NB4 (cell line): ENCODE measurements at regions not wholly inside any gene's neighbourhood (a gene's known extent, or its start where the extent isn't known, plus 50 kb on each side); places are given as distances from the start of the nearest gene placed in this dataset.

Experiments
- DNase-seq: peaks from one replicate; pipeline ENCODE4 v3.0.0; 2010; ENCODE audit warnings: low read depth
- H3K4me3 ChIP-seq: one replicate; pipeline ENCODE4 v1.5.1; 2011; ENCODE audit warnings: mild to moderate bottlenecking, low read depth, low read length, moderate library complexity
- MAX ChIP-seq: IDR thresholded peaks from 2 replicates; pipeline ENCODE4 v1.6.1; 2011; ENCODE audit warnings: low read depth, low read length
- MYC ChIP-seq: IDR thresholded peaks from 2 replicates; pipeline ENCODE4 v1.6.1; 2011; ENCODE audit warnings: low read depth, low read length
- POLR2A ChIP-seq: IDR thresholded peaks from 2 replicates; pipeline ENCODE4 v1.6.1; 2011; ENCODE audit warnings: mild to moderate bottlenecking; ENCODE audit not compliant: insufficient read length; ENCODE audit errors: extremely low read depth
- TF ChIP-seq, protein P1 (sequence below): IDR thresholded peaks from one replicate; pipeline ENCODE4 v1.5.1; 2012; ENCODE audit warnings: low read depth, low read length

DNA sequence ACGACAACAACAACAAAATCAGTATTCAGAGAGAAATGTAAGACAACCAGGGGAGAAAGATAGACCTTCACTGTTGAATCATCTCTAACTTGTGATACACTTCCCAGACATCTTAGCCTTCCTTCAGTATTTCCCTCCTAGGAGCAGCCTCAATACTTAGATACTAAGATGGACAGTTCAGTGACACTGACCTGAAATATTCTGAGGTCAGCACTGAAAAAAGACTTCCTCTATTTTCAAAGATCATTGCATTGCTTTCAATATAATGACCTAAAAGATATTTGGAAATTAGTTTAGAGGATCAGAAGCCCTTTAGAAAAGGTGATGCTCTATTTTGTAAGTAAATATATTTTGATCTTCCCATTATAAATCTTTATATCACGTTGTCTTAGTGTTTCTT lies 101.0 kb downstream of the MRPL39 start:
- no peak for DNase-seq
- H3K4me3 ChIP-seq = no peak overlapping the region
- TF ChIP-seq, protein P1, sequence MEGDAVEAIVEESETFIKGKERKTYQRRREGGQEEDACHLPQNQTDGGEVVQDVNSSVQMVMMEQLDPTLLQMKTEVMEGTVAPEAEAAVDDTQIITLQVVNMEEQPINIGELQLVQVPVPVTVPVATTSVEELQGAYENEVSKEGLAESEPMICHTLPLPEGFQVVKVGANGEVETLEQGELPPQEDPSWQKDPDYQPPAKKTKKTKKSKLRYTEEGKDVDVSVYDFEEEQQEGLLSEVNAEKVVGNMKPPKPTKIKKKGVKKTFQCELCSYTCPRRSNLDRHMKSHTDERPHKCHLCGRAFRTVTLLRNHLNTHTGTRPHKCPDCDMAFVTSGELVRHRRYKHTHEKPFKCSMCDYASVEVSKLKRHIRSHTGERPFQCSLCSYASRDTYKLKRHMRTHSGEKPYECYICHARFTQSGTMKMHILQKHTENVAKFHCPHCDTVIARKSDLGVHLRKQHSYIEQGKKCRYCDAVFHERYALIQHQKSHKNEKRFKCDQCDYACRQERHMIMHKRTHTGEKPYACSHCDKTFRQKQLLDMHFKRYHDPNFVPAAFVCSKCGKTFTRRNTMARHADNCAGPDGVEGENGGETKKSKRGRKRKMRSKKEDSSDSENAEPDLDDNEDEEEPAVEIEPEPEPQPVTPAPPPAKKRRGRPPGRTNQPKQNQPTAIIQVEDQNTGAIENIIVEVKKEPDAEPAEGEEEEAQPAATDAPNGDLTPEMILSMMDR = no peak
- TF ChIP-seq POLR2A (no peak), MAX (no peak), MYC (no peak)

- TF ChIP-seq MAX (no peak), MYC (no peak), POLR2A (no peak)
- TF ChIP-seq, protein P1 = no peak
- no peak overlapping the region for H3K4me3 ChIP-seq
- DNase-seq = no peak
Observed at GRCh38 chr21:25503981-25504380, 103.3 kb downstream of the MRPL39 start.

DNA sequence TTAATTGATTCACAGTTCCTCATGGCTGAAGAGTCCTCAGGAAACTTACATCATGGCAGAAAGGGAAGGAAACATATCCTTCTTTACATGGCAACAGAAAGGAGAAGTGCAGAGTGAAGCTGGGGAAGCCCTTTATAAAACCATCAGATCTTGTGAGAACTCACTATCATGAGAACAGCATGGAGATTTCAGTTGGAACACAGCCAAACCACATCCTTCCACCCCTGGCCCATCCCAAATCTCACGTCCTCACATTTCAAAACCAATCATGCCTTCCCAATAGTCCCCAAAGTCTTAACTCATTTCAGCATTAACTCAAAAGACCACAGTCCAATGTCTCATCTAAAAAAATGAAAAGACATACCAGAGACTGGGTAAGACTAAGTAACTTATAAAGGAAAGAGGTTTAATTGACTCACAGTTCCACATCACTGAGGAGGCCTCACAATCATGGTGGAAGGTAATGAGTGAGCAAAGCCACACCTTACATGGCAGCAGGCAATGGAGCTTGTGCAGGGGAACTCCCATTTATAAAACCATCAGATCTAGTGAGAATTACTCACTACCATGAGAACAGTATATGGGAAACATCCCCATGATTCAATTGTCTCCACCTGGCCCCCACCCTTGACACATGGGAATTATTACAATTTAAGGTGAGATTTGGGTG lies 105.2 kb downstream of the MRPL39 start:
- TF ChIP-seq, protein P1 = no peak
- TF ChIP-seq MYC (no peak), POLR2A (no peak), MAX (no peak)
- no peak overlapping the region for H3K4me3 ChIP-seq
- DNase-seq = peak; percentile 35

GRCh38 chr21:25501462-25501861 lies 105.8 kb downstream of the MRPL39 start:
- no peak overlapping the region for H3K4me3 ChIP-seq
- TF ChIP-seq, protein P1 = no peak
- TF ChIP-seq MAX (no peak), POLR2A (no peak), MYC (no peak)
- no peak for DNase-seq

DNA sequence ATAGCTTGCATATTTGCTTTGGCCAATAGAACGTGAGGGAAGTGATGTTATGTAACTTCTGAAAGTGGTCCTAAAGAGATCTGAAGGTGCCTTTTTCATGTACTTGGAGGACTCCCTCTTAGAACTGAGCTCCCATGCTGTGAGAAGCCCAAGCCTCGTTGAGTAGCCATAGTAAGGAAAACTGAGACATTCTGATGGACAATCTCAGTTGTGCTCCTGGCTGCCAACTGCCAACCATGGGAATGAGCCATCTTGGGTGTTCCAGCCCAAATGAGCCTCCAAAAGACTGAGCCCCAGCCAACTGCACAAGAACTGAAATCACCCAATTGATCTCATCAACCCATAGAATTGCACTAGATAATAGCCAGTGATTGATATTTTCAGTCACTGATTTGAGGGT lies 106.7 kb downstream of the MRPL39 start:
- TF ChIP-seq, protein P1 = no peak
- no peak for TF ChIP-seq MAX
- no peak for TF ChIP-seq MYC
- no peak for TF ChIP-seq POLR2A
- H3K4me3 ChIP-seq = no peak overlapping the region
- no peak for DNase-seq
